Activated T-cell treated with anti-CD3 and anti-CD28 coated beads for 48 hours (primary cell): ENCODE measurements at regions not wholly inside any gene's neighbourhood (a gene's known extent, or its start where the extent isn't known, plus 50 kb on each side); places are given as distances from the start of the nearest gene placed in this dataset.

ENCODE experiments used
- DNase-seq: peaks from one replicate; pipeline ENCODE4 v3.0.0-alpha.2; 2020; ENCODE audit warnings: low read depth

DNA sequence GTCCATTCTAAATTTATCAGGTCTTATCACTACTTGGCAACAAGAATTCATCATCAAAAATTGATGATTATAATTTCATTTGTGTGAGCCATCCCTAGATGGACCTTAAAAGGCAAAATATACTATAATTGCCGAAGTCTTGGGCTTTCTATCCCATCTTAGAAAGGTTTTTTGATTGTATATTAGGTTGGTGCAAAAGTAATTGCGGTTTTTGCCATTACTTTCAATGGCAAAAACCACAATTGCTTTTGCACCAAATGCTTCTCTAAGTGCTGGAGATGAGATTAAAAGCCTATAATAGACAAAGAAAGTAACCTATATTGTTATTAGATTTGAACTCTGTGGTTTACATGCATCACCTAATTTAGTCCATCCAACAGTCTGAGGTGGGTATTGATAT is 612.9 kb downstream of the ZNF385D start:
- DNase-seq: no peak

DNA sequence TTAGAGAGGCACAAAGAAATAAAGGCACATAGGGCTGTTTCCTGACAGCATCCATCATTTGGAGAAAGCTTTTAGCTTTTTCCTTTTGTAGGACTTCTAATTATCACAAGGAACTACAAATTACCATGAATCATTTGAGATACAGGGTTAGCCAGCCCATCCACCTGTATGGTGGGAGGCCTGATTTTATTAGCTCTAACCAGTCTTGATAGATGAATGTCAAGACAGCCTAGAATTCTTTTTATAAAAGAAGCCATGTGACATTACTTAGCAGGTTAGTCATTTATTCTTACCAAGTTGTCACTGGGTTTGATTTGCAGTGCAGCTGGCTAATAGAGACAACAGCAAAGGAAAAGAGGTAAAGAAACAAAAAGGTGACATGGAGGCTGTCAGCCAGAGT is 618.1 kb downstream of the ZNF385D start:
- no peak for DNase-seq

DNA sequence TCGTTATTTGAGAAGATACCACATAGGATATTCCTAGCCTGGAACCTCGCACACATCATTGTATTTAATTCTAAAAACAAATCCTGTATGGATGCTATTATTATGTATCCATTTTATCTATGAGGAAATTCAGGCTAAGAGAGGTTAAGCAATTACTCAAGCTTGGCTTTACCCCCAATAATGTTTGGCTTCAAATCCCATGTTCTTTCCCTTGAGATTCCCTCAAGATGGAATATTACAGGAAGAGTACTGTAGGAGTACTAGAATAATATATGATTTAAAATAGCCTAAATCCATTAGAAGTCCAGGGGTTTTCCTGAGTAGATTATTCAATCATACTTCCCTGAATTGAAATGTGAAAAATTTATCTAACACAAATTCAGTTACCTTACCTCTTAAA is 630.2 kb downstream of the ZNF385D start:
- DNase-seq: no peak

DNA sequence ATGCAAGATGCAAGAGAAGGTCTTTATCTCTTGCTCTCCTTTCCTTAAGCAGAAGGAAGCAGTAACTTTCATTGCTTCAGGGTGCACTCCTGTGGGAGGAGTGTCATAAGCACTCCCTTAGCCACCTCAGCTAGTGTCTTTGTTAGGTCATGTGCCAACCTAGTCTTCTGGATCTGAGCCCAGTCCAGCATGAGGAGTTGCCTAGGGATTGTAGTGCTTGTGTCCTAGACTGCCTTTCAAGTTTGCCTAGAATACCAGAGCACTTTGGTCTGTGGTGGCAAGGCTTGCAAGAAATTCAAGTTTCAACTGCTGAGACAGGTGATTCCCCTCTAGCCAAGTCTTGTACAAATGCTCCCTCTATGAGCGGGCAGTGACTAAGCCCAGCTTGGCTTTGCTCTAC is 633.6 kb downstream of the ZNF385D start:
- no peak for DNase-seq

DNA sequence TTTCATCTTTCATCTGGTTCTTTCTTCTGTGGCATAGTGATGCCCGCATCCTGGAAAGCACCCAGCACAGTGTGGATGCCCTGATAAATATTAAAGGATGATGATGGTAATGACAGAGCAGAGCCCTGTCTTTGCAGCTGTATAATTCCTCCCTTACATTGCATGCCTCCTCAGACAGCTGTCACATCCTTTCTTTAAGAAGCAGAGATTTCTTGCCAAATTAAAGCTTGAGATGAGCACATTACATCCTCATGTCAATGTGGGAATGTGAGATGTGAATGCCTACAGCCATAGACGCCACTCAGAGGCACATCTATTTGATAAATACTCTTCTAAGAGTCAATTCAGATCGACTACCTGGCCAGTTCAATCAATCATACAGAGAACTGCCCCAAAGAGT is 642.0 kb downstream of the ZNF385D start:
- no peak for DNase-seq

DNA sequence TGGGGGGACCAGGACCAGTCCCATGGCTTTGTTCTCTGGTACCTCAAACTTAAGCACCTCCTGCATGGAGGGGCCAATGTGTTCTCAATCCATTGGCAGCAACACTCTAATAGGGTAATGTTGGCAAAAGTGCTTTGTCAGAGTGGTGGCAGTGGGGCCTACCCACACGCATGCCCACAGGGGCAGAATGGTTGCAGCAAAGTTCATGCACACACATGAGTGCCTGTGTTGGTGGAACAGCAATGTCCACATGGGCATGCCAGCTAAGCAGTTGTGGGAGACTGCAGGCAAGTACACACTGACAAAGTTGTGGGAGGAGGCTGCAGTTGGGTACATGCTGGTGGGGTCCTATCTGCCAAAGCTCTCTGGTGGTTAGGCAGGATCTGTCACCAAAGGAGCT is 645.2 kb downstream of the ZNF385D start:
- DNase-seq: no peak

DNA sequence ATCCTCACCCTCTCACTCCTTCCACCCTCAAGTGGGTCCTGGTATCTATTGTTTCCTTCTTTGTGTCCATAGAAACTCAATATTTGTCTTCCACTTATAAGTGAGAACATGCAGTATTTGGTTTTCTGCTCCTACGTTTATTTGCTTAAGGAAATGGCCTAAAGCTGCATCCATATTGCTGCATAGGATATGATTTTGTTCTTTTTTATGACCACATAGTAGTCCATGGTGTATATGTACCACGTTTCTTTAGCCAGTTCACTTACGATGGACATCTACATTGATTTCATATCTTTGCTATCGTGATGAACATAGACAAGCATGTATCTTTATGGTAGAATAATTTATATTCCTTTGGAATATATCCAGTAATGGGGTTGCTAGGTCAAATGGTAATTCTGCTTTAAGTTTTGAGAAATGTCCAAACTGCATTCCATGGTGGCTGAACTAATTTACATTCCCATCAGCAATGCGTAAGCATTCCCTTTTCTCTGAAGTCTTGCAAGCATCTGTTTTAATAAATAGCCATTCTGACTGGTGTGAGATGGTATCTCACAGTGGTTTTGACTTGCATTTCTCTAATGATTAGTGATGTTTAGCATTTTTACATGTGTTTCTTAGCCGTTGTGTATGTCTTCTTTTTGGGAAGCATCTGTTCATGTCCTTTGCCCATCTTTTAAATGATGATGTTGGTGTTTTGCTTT is 650.2 kb downstream of the ZNF385D start:
- DNase-seq: no peak

DNA sequence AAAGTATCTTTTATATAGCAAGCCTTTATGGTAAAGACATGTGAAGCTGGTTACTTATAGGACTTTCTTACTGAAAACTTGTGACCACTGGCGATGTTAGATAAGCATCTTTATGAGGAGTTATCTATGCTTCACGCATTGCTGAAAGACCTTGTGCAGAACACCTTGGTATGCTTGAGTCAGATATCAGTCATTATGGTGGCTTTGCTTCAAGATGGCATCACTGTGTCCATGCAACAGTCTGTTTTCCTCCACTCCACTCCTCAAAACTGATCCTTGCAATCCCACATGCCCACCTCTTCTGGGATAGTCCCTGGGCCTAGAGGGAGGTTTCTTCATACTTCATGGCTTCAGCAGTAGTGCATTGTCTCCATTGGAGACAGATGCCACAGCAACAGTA is 656.3 kb downstream of the ZNF385D start:
- DNase-seq: no peak

DNA sequence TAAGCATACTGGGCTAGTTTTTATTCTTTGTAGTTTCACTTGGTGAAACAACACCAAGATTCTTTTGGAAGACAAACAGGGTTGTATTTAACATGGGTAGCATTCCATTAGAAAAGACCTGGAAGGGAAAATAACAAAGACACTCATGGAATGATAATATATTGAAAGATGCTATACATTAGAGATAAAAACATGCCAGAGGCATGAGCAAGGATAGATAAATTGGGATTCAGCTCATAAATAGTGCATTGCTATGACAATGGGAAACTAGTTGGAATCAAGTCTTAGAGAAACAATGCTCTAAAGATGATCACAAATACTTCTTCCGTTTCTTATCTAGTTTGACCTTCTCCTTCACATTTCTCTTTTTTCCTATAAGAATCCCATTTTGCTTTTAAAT is 677.4 kb downstream of the ZNF385D start:
- DNase-seq: no peak

DNA sequence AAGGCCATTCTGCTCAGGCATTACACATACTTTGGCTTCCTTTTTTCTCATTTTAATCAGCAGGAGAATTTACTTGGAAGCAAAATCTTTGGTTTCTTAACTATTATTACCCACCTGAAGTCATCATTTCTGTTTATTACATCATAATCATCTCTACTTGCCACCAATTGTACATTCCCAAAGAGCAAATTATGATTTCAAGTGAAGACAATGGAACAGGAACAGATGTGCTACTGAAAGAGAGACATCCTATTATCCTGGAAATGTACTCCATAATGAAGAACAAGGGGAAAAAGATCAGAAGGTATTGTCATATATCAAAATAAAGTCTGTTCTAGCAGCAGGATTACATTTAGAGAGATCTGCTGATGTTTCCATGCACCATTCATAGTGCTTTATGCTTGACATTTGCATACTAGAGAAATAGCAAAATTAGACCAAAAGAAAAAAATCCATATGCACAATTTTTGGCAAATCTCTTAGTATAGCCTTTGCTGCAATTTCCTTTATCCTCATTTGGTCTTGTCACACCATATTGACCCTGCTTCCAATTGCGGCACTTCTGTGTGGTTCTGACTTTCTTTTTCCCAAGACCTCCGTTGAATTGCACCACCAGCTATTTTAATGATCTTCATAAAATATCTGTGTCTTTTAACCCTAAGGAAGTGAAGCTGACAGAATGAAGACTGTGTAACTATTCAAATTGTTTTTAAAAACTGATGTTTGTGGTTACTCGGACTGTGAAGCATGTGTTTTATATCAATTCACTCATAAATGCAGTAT is 683.8 kb downstream of the ZNF385D start:
- no peak for DNase-seq

DNA sequence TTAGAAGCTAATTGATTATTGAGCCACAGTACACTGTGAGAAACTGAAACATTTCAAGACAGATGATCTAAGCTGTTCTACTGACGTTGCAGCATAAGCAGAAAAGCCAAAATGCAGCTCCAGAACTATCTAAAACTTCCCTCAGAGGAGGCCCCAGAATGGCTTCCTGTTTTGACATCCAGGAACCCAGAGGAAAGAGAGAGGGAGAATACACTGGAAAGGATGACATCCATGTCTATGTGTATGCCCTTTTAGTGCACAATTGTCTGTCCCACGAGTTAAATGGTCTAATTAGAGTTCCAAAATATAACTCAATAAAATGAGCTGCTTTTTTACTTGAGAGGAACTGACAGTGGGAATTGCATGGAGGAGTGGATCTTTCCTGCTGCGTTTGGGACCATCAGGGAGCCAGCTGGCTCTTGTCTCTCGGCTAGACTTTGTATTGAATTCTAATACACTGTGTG is 688.1 kb downstream of the ZNF385D start:
- DNase-seq: no peak

DNA sequence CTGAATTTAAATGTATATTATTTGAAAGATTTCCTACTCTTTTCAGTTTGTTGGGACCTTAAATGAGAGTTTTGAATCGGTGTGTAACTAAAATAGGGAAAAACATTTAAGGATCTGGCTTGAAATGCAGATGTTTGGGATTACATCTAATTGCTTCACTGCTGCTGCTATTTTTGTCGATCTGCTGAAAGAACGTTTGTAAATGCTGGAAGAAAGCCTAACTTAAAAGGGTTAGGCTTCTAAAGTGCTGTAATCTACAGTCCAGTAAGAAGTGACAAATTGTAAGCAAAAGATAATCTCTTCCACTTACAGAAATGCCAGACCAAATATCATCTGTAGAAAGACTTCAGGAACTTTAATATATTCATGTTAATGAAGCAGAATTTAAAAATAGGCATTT is 691.6 kb downstream of the ZNF385D start:
- no peak for DNase-seq

DNA sequence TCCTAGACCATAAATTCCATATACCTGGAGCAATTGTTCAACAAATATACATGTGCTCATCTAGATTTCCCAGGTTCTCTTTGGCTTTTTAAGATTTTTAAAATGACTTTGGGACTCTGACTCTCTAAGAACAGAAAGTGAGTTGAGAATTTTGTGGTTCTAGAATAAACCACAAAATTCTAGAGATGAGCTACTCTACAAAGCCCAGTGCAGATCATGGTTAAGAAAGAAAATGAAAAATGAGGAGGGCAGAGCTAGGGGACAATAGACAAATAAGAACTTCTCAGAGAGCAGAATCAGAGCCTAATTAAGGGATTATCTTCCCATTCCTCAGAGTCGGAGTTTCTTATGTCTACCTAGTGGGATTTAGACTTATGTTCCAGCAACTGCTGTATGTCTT is 694.7 kb downstream of the ZNF385D start:
- DNase-seq: no peak

DNA sequence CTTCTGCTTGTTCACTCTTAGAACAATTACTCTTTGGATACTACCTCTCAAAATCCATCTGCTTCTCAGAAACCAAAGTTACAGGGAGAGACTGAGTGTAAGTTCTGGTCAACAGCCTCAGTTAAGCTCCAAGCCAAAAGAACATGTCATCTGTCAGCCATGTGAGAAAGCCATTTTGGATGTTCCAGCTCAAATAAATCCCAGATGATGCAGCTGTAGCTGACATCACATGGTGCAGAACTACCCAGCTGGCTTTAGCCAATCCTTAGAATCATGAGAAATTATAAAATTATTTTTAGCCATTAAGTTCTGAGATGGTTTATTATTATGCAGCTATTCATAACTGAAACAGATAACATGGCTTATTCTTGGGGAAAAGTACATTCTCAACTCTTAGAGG is 696.0 kb downstream of the ZNF385D start:
- DNase-seq: no peak

DNA sequence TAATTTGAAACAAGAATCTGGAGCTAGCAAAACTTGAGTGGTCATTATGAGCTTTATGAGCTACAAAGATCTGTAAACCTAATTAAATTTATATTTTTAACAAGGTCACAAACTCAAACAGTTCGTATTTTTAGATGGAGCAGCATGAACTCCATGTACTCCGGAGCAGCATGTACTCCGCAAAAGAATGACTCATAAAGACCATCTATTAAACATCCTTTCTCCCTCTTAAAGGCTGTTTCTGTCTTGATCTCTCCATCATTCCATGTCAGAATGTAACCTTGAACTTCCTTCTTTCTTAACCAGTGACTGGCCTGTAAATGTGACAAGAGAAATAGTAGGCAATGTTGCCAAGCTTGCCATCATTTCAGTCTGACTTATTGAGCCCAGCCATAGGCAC is 696.9 kb downstream of the ZNF385D start:
- no peak for DNase-seq

DNA sequence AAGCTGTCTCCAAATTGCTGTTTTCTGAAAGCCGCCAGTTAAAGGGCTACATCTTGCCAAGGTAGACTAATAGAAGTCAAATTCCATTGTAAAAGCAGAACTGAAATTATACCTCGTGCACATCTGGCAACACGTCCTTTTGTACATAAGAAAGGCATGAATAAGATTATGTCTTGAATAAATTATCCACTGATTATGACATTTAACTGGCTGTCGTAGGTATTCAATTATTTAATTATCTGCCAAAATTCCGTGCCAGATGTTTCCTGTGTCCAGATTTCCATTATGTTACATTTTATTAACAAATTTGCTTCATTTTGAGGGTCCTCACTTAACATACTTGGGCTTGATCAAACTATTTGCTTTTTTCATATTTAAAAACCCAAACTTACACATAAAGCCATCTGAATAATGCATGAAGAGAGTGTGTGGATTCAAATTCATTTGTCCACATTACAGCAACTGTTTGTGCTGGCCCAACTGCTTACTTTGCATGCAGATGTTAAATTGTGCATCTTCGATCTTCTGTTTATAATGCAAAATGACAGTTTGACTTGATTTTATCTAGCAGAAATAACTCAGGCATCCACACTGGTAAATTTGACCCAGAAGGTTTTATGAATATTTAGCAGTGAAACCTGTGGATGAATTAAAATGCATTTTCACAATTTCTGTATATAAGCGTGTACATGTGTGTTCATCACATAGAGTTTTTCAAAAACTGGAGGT is 701.5 kb downstream of the ZNF385D start:
- DNase-seq: no peak

DNA sequence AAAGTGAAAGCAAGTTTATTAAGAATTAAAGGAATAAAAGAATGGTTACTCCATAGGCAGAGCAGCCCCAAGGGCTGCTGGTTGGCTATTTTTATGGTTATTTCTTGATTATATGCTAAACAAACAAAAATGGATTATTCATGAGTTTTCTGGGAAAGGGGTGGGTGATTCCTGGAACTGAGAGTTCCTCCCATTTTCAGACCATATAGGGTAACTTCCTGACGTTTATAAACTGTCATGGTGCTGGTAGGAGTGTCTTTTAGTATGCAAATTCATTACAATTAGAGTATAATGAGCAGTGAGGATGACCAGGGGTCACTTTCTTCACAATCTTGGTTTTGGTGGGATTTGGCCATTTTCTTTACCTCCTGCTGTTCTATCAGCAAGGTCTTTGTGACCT is 707.9 kb downstream of the ZNF385D start:
- no peak for DNase-seq

DNA sequence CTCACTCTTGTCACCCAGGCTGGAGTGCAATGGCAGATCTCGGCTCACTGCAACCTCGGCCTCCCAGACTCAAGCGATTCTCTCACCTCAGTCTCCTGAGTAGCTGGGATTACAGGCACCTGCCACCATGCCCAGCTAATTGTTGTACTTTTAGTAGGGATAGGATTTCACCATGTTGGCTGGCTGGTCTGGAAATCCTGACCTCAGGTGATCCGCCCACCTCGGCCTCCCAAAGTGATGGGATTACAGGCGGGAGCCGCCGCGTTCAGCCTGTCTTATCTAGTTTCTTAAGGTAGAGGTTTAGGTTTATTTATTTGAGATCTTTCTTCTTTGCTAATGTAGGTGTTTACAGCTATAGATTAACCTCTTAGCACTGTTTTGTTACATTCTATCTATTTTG is 708.8 kb downstream of the ZNF385D start:
- DNase-seq: no peak

DNA sequence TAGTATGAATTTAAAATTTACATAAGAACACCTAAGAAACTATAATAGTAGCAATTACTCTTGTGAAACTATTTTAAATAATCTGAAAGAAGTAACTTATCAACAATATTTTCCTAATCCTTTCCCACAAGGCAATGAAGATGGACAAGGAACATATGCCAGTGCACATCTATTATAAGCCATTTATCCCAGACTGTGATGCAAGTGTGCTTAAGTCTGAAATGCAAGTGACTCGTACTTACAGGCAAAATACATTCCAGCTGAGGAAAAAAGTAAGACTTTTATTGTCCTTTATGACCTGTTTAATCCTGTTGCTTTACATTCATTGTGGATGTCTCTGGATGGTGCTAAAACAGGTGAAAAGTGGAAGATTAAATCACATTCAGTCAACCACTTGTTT is 709.4 kb downstream of the ZNF385D start:
- DNase-seq: no peak

DNA sequence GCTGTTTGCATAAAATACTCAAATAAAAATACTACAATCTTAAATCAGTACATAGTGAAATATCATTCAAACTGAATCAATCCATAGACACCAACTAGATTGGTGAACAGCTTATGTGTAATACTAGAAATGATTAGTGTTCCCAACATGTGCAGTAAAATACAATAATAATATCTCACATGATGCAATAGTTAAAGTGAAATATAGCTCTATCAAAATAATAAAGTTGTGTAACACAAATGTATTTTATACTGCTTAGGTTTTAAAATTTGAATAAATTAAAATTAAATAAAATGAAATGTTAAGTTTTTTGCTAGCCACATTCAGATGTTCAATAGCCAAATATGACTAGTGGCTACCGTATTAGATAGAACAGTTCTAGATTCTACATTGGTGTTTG is 714.1 kb downstream of the ZNF385D start:
- DNase-seq: no peak

DNA sequence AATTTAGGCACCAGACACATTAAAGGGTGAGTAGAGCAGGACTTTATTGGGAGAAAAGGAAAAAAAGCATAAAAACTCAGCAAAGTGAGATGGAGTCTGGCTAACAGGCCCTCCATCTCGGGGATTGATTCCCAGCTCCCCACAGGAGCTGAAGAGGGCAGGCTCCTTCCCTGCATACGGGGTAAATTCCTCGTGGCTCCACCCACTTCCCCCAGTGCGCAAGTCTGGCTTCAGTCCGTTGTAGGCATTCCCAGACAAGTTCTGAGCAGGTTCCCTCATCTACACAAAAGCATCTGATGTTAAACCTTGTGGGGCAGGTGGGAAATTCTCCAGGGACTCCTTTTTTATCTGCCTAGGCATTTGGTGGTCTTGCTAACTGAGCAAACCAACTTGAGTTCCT is 722.6 kb downstream of the ZNF385D start:
- no peak for DNase-seq

DNA sequence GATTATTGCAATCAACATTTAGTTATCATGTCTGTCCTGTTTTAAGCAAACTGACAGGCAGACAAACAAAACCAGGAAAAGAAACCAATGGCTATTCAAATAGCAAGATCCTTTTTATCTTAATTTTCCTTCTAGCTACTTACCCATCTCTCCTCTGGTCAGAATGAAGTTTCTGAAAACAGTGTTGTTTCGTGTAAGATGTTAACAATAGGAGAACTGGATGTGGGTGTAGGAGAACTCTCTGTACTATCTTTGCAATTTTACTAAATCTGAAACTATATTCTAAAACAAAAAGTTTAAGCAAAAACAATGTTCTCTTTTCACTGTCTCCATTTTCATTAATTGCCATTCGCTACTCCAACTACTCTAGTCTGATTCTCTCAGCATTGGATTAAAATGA is 726.4 kb downstream of the ZNF385D start:
- no peak for DNase-seq

DNA sequence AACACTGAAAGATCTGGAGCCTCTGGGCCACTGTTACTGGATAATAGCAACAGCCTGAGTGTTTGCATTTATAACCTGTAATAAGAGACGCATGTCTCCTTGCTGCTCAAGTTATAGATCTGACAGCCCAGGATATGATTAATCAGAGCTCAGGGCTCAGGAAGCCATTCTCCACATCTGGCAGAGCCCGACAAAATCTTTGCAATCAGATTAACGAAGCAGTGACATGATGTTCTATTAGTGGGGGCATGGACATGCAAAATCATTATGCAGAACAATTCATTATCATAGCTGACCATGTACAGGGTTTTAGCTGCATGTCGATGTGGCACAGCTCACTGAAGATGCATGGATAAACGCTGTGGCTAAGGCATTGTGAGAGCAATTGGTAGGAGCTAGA is 730.3 kb downstream of the ZNF385D start:
- DNase-seq: no peak
